KG1 (cell line): ENCODE measurements at regions not wholly inside any gene's neighbourhood (a gene's known extent, or its start where the extent isn't known, plus 50 kb on each side); places are given as distances from the start of the nearest gene placed in this dataset.
A peak's percentile ranks its signal among the peaks of the same experiment; 100 is the strongest.

ENCODE experiments used
- DNase-seq: peaks from one replicate; lab custom pipeline; 2025; lab: John Stamatoyannopoulos, UW

DNA sequence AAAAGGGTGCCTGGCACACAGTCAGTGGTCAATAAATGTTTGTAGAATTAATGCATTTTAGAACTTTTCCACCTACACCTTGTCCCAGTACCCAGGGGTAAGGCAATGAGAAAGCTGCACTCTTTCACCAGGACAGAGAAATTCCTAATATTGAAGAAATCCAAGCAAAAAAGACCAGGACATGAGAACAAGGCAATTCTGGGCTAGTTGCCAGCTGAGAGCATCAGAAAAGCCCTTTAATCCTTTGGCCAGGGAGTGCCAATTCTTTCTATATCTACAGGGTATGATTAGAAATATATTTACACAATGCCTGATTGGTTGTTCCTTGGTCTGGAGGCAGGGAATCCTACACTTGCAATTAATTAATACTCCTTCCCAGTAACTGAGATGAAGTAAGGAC is 492.4 kb upstream of the NFIA start:
- DNase-seq, result no peak

GRCh38 chr1:60589046-60589748 is 493.2 kb upstream of the NFIA start:
- no peak for DNase-seq

DNA sequence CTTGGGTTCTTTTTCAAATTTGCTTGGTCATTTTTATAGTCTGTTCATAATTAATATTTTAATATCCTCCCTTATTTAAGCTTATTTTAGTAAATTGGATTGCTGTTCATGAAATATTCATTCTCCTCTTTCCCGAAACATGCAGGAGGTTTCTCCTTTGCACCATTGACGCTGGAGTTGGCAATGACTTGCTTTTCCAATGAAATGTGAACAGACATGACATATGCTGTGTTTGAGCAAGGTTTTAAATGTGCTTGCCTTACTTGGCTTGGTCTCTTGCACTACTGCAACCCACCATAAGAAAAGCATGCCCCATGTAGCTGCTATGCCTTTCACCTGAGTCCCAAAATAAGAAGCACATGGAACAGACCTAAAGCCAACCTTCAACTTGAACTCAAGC is 498.0 kb upstream of the NFIA start:
- DNase-seq, result no peak

- DNase-seq, result no peak
Observed at GRCh38 chr1:60583696-60584095, 498.7 kb upstream of the NFIA start.

DNA sequence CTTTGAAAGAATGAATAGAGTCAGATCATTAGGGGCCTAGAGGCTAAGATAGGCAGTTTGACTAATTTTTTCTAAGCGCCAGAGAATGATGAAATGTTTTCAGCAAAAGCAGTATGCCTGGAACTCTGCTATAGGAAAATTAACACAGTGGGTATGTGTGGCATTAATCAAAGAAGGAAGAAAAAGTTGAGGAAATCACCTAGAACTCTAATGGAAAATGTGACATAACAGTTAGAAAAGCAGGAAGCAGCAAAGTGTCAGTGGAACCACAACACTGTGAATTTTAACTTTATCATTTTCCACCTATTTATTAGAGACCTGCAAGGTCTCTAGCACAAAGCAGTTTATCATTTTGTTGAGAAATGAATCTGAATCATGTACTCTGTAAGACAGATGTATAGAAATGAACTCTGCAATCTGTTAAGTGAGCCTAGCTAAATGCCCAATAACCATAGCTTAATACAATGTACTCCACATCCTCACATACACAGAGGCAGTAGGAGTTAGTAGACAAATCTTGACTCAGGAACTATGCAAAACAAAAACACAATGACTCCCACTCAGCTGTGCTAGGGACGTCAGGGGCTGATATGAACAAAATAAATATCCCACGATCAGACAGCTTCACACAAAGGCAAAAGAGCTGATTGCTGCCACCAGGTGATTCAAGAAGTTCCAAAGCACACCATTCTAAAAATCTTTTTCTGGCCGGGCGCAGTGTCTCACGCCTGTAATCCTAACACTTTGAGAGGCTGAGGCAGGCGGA is 500.7 kb upstream of the NFIA start:
- no peak for DNase-seq

GRCh38 chr1:60577029-60577428 is 503.5 kb upstream of the C1orf87 start:
- no peak for DNase-seq

DNA sequence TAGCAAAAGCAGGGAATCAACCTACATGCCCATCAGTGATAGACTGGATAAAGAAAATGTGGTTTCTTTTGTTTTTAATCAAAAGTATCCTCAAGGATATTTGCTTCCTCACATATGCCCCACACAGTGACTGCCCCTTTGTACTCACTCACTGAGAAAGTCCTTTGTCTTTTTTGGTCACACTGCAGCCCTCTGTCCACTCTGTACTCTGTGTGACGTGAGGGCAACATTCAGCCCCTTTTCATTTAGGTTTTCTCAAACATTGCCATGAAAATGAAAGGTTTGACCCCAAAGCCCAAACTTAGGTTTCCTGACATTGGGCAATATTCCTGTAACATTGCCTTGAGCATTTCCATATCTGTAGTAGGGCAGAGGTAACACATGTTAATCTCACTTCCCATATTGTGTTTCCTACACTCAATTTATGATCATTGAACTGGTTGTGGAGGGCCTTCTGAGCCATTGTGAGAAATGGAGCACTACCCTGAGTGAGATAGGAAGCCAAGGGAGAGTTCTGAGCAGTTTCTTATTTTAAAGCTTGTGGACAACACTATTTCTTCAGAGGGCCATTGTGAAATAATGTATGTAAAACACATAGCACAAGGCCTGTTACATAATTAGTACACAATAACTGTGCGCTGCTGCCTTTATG is 501.9 kb upstream of the C1orf87 start:
- peak; percentile 39 for DNase-seq

DNA sequence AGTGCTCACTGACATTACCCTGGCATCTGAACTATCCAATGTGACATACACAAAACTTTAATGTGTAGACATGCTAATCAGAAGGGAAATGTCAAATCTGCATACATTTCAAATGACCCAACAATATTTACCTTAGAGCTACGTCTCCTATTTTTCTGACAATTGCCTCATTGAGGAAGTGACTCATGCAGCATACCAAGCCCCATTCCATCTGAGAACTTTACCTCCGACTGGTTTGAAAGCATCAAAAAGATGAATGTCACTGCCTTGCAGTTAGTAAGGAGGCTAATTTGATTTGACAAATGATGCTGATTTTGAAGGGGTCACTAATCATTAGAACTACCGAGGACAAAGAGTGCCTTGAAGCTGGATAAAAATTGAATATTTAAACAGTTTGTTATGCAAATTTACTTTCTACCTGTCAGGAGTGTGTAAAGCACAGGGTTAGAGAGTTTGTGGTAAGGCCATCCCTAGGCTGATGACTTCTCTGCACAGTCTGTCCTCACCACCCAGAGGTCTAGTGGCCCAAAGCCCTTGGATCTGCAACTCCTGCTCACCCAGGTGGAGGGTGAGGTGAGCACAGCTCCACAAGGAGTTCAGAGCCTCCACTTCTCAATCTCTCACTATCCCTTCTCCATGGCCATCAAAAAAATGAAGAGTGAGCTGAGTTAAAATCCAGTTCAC is 500.3 kb upstream of the C1orf87 start:
- DNase-seq, result no peak

GRCh38 chr1:60573121-60573520 is 499.6 kb upstream of the C1orf87 start:
- DNase-seq, result no peak

DNA sequence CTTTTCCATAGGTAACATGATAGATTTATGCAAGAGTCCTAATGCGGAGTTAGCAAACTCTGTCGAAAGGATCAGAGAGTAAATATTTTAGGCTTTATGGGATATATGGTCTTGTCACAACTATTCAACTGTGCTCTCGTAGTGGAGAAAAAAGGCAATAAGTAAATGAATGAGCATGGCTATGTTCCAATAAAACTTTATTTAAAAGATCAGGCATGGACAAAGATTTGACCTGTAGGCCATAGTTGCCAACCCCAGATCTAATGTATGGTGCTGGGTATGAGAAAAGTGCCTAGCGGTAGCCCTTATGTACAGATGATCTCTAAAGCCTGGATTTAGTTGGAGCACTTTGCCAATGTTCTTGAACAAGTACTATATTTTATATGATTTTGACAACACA is 498.8 kb upstream of the C1orf87 start:
- no peak for DNase-seq

- no peak for DNase-seq
Observed at GRCh38 chr1:60571811-60572210, 498.2 kb upstream of the C1orf87 start.

- DNase-seq, result no peak
Observed at GRCh38 chr1:60569189-60569588, 495.6 kb upstream of the C1orf87 start.

GRCh38 chr1:60567256-60567655 is 493.7 kb upstream of the C1orf87 start:
- no peak for DNase-seq

DNA sequence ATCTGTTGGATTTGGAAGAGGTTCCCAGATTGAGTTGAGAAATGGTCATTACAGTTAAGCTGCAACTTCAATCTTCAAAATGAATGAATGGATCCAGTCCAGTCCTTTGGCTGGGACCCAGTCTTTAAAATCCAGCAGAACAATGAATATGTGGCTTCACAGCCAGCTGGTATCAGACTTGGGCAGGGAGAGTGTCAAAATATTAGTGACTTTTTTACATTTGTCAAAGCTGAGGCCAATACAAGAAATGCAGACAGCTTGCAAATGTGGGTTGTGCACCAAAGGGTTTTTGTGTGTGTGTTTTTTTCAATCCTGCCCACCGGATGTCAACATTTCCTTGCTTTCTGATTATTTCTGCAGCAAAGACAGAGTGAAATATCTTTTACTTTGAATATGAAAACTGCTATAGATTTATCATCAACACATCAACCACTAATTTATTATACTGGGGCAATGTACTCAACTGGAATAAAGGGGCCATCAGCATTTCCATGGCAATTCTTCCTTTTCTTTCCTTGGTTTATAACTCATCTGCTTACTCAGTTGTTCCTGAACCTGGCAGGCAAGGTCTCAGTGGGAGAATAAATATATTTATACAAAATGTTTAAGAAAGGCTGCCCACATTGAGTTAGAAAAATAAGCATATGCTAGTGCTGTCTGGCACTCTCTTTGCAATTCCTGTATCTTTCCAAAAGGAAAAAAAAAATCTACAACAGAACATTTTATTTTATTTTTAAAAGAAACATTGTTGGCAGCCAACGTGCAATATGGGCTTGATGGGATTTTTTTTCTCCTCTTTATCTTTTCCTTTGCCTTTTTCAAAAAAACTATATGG is 491.6 kb upstream of the C1orf87 start:
- DNase-seq, result no peak

- no peak for DNase-seq
Observed at GRCh38 chr1:60563777-60564535, 490.4 kb upstream of the C1orf87 start.

DNA sequence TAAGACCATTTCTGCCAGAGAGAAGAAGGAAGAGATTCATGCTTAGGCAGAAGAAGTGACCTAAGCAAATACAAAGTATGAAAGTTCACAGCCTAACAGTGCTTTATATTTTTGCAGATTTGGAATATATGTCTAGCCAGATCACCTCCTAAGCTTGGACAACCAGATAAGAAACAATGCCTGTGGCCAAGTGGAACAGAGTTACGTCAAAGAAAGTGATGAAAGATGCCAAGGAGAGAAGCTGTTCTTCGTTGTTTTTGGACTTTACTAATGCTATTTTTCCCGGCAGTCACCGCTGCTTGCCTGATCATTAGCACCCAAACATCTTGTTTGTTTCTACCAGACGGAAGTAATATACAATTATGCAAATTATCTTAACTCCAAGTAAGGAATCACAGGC is 489.2 kb upstream of the C1orf87 start:
- DNase-seq, result no peak

- DNase-seq, result no peak
Observed at GRCh38 chr1:60560701-60561100, 487.1 kb upstream of the C1orf87 start.

DNA sequence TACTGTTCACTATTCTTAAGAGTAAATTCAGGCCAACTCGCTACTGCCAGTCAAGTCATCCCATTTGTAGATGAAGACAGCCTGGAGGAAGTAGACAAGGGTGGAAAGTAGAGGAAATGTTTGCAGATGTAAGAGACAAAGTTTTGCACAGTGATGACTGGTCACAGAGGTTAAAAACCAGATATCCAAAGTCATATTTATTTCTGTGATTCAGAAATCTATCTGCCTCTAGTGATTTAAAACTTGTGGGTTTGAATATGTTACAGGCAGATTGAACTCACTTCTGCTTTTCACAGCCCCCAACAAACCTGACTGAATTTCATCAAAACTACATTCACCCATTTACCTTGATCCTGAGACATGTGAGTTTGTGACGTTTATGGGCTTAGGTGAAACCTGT is 484.7 kb upstream of the C1orf87 start:
- peak; percentile 16 for DNase-seq

DNA sequence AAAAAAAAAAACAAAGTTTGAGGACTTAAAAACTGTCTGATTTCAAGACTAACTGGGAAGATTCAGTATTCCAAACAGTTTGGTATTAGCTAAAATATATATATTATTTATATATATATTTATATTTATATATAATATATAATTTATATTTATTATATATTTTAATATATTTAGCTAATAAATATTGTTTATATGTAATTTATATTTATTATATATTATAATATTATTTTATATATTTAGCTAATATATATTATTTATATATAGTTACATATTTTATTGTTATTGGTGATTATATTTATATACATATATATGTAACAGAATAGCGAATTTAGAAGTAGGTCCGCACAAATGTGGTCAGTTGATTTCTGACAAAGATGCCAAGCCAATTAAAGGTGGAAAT is 480.2 kb upstream of the C1orf87 start:
- DNase-seq, result no peak

GRCh38 chr1:60547821-60548220 is 474.3 kb upstream of the C1orf87 start:
- DNase-seq, result no peak
